Lower lobe of right lung (tissue), 2 donors: ENCODE measurements at regions not wholly inside any gene's neighbourhood (a gene's known extent, or its start where the extent isn't known, plus 50 kb on each side); places are given as distances from the start of the nearest gene placed in this dataset.

Experiments used
- ATAC-seq, 2 donors: fragments of 200-7000 bp; cut with Tn5 transposase; one replicate each; pipeline ENCODE4 v1.9.1; 2020 to 2022; ENCODE audit warnings: mild to moderate bottlenecking in 2 of 2, moderate library complexity in 2 of 2
- DNase-seq: peaks from one replicate; pipeline ENCODE4 v3.0.0-alpha.2; 2020
- H3K27ac ChIP-seq: fragments of 200-600 bp; one replicate; pipeline ENCODE4 v1.8.0; 2022
- H3K27me3 ChIP-seq: fragments of 200-600 bp; one replicate; pipeline ENCODE4 v1.8.0; 2022; ENCODE audit warnings: low read depth
- H3K36me3 ChIP-seq: fragments of 200-600 bp; one replicate; pipeline ENCODE4 v1.8.0; 2022; ENCODE audit warnings: mild to moderate bottlenecking
- H3K4me1 ChIP-seq: fragments of 200-600 bp; one replicate; pipeline ENCODE4 v1.8.0; 2022
- H3K4me3 ChIP-seq: fragments of 200-600 bp; one replicate; pipeline ENCODE4 v1.8.0; 2022; ENCODE audit warnings: mild to moderate bottlenecking
- H3K9me3 ChIP-seq: fragments of 200-600 bp; one replicate; pipeline ENCODE4 v1.8.0; 2022
- CTCF ChIP-seq: fragments of 200-600 bp; IDR thresholded peaks from one replicate; pipeline ENCODE4 v1.8.0; 2022; ENCODE audit warnings: antibody characterized with exemption, mild to moderate bottlenecking
- intact Hi-C: fragments of 100-400 bp; cut with DNase I; formaldehyde crosslinking; loops from one replicate; pipeline ENCODE4 v1.11.0; 2022
- donor health status: DM: no; HTN: yes; CAD: no; lungs with severe emphysema.

GRCh38 chr15:98386561-98386960 lies 261.8 kb upstream of the IGF1R start:
- no peaks in the 10 kb centered on the region for H3K9me3 ChIP-seq
- intact Hi-C loops, result no loop called here
- no peak for ATAC-seq
- H3K4me1 ChIP-seq, result no peaks in the 10 kb centered on the region
- no peaks in the 10 kb centered on the region for H3K27me3 ChIP-seq
- no peak overlapping the region for H3K4me3 ChIP-seq
- no peak for DNase-seq
- TF ChIP-seq CTCF, result no peak
- H3K36me3 ChIP-seq, result no peaks in the 10 kb centered on the region
- no peak overlapping the region for H3K27ac ChIP-seq

GRCh38 chr15:98387866-98388265 lies 260.5 kb upstream of the IGF1R start:
- no peaks in the 10 kb centered on the region for H3K36me3 ChIP-seq
- H3K27ac ChIP-seq, result no peak overlapping the region
- no peaks in the 10 kb centered on the region for H3K9me3 ChIP-seq
- no peak for ATAC-seq
- intact Hi-C loops, result no loop called here
- H3K4me1 ChIP-seq, result no peaks in the 10 kb centered on the region
- DNase-seq, result no peak
- no peaks in the 10 kb centered on the region for H3K27me3 ChIP-seq
- H3K4me3 ChIP-seq, result no peak overlapping the region
- TF ChIP-seq CTCF, result no peak

- Histone ChIP-seq H3K4me3 (no peak overlapping the region), H3K9me3 (no peaks in the 10 kb centered on the region), H3K36me3 (no peaks in the 10 kb centered on the region), H3K4me1 (no peaks in the 10 kb centered on the region), H3K27ac (no peak overlapping the region), H3K27me3 (no peaks in the 10 kb centered on the region)
- intact Hi-C loops, result no loop called here
- ATAC-seq (no peak), DNase-seq (no peak)
- no peak for TF ChIP-seq CTCF
These were observed 257.3 kb upstream of the IGF1R start for GRCh38 chr15:98390946-98391530.

GRCh38 chr15:98391568-98391967 lies 256.8 kb upstream of the IGF1R start:
- no peaks in the 10 kb centered on the region for H3K4me1 ChIP-seq
- DNase-seq (no peak), ATAC-seq (no peak)
- H3K4me3 ChIP-seq, result no peak overlapping the region
- no peaks in the 10 kb centered on the region for H3K36me3 ChIP-seq
- H3K27ac ChIP-seq, result no peak overlapping the region
- no peaks in the 10 kb centered on the region for H3K9me3 ChIP-seq
- TF ChIP-seq CTCF, result no peak
- intact Hi-C loops, result no loop called here
- H3K27me3 ChIP-seq, result no peaks in the 10 kb centered on the region

GRCh38 chr15:98393471-98393870 lies 254.9 kb upstream of the IGF1R start:
- Histone ChIP-seq H3K4me1 (no peaks in the 10 kb centered on the region), H3K27me3 (no peaks in the 10 kb centered on the region), H3K4me3 (no peak overlapping the region), H3K36me3 (no peaks in the 10 kb centered on the region), H3K27ac (no peak overlapping the region), H3K9me3 (no peaks in the 10 kb centered on the region)
- no peak for TF ChIP-seq CTCF
- DNase-seq (no peak), ATAC-seq (no peak)
- intact Hi-C loops, result no loop called here

GRCh38 chr15:98394546-98394945 lies 253.8 kb upstream of the IGF1R start:
- H3K36me3 ChIP-seq, result no peaks in the 10 kb centered on the region
- no peaks in the 10 kb centered on the region for H3K4me1 ChIP-seq
- no peaks in the 10 kb centered on the region for H3K9me3 ChIP-seq
- ATAC-seq (no peak), DNase-seq (no peak)
- TF ChIP-seq CTCF, result no peak
- no peak overlapping the region for H3K4me3 ChIP-seq
- H3K27me3 ChIP-seq, result no peaks in the 10 kb centered on the region
- H3K27ac ChIP-seq, result no peak overlapping the region
- intact Hi-C loops, result no loop called here
